ENCODE measurements at regions not wholly inside any gene's neighbourhood (a gene's known extent, or its start where the extent isn't known, plus 50 kb on each side); places are given as distances from the start of the nearest gene placed in this dataset.

DNA sequence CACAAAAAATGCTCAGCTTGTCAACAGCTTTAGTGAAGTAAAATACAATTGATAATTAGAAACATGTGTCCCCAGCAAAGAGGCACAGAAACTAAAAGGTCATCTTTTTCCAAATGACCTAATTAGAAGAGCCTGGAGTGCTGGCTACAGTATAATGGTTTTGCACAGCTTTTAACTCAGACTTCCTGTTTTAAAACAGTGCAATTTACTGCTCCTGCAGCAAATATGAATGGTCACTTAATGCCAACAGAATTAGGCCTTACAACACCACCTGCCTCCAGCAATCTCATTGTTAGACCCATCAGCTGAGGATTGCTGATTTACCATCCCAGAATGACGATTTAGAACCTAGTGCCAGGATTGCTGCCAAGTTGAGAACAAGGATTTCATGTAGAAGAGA lies 239.3 kb downstream of the CETN3 start:
- TF ChIP-seq, protein P1, sequence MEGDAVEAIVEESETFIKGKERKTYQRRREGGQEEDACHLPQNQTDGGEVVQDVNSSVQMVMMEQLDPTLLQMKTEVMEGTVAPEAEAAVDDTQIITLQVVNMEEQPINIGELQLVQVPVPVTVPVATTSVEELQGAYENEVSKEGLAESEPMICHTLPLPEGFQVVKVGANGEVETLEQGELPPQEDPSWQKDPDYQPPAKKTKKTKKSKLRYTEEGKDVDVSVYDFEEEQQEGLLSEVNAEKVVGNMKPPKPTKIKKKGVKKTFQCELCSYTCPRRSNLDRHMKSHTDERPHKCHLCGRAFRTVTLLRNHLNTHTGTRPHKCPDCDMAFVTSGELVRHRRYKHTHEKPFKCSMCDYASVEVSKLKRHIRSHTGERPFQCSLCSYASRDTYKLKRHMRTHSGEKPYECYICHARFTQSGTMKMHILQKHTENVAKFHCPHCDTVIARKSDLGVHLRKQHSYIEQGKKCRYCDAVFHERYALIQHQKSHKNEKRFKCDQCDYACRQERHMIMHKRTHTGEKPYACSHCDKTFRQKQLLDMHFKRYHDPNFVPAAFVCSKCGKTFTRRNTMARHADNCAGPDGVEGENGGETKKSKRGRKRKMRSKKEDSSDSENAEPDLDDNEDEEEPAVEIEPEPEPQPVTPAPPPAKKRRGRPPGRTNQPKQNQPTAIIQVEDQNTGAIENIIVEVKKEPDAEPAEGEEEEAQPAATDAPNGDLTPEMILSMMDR (IDR thresholded peaks at IDR 0.05) = no peak
- TF ChIP-seq EP300 (IDR thresholded peaks at IDR 0.05) = no peak
- no peak for TF ChIP-seq POLR2A (IDR thresholded peaks at IDR 0.05)
